ENCODE measurements at regions not wholly inside any gene's neighbourhood (a gene's known extent, or its start where the extent isn't known, plus 50 kb on each side); places are given as distances from the start of the nearest gene placed in this dataset.

DNA sequence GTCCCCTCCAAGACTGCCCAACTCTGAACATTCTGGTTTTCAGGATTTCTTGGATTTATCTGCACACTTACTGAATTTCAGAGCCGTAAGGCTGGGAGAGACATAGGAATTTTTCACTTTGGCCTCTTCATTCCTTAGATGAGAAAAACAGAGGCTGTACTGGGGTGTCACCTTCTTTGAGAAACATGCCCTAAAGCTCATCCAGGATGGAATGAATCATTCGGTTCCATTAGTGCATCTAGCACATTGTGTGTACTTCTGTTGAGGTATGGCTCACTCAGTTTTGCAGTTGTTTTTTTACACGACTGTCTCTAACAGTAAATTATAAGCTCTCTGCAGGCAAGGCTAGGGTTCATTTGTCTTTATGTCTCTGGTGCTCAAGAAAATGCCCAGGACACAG is 383.4 kb downstream of the GATA3 start:
- Mint-ChIP-seq H3K4me3 (peak overlapping the region in 2 of 4 donors; percentile 25 to 41), H3K27ac (peak overlapping the region in 1 of 3 donors; percentile 74), H3K27me3 (peaks cover 14% of the 10 kb centered on the region), H3K36me3 (no peaks in the 10 kb centered on the region), H3K9me3 (no peaks in the 10 kb centered on the region), H3K4me1 (peaks cover 10 to 28% (median 26%) of the 10 kb centered on the region in 4 donors)
- Histone ChIP-seq H3K27me3 (ENCODE audit: control insufficient read depth, insufficient read depth, low read length) (no peaks in the 10 kb centered on the region), H3K36me3 (ENCODE audit: control insufficient read depth, insufficient read depth, low read length) (no peaks in the 10 kb centered on the region), H3K9me3 (ENCODE audit: control insufficient read depth in 2 of 2, low read length in 2 of 2) (no peaks in the 10 kb centered on the region), H3K27ac (ENCODE audit: insufficient read depth, low read length, poor library complexity, severe bottlenecking) (no peak overlapping the region), H3K4me3 (ENCODE audit: low read depth, low read length) (peak overlapping the region; percentile 23), H3K4me1 (ENCODE audit: control insufficient read depth, insufficient read depth, low read length, poor library complexity, severe bottlenecking) (peaks cover 21% of the 10 kb centered on the region)
- DNase-seq: no peak
- ATAC-seq (ENCODE audit: low read depth in 2 of 2): no peak

DNA sequence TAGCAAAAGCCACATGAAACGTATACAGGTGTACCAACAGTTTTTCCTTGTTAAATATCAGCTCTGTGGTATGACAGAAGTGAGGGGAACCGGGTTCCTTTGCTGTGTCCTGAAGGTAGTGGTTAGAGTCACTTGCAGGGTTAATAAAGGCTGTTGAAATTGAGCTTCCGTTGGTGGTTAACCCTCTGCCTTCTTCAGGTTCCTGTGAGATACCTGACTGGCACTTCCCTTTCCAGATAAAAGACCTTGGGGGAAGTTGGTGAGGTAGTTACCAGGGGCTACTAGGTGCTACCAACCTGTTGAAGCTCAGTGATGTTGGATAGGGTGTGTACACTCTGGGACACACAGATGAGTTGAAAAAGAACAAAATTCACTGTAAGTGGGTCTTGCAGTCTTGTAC is 384.1 kb downstream of the GATA3 start:
- H3K4me1 Mint-ChIP-seq: peaks cover 10 to 28% (median 26%) of the 10 kb centered on the region in 4 donors
- peak overlapping the region; percentile 23 for H3K4me3 ChIP-seq (ENCODE audit: low read depth, low read length)
- no peaks in the 10 kb centered on the region for H3K27me3 ChIP-seq (ENCODE audit: control insufficient read depth, insufficient read depth, low read length)
- DNase-seq (peak in 2 of 3 donors; percentile 37 to 71), ATAC-seq (ENCODE audit: low read depth in 2 of 2) (peak; percentile 68 to 69)
- no peak overlapping the region for H3K27ac ChIP-seq (ENCODE audit: insufficient read depth, low read length, poor library complexity, severe bottlenecking)
- H3K36me3 Mint-ChIP-seq: no peaks in the 10 kb centered on the region
- H3K9me3 Mint-ChIP-seq: no peaks in the 10 kb centered on the region
- H3K4me3 Mint-ChIP-seq: peak overlapping the region in 3 of 4 donors; percentile 12 to 41 (median 25)
- H3K9me3 ChIP-seq (ENCODE audit: control insufficient read depth in 2 of 2, low read length in 2 of 2): no peaks in the 10 kb centered on the region
- H3K36me3 ChIP-seq (ENCODE audit: control insufficient read depth, insufficient read depth, low read length): no peaks in the 10 kb centered on the region
- peaks cover 21% of the 10 kb centered on the region for H3K4me1 ChIP-seq (ENCODE audit: control insufficient read depth, insufficient read depth, low read length, poor library complexity, severe bottlenecking)
- H3K27ac Mint-ChIP-seq: peak overlapping the region; percentile 28 to 74 (median 67)
- peaks cover 17% of the 10 kb centered on the region for H3K27me3 Mint-ChIP-seq

DNA sequence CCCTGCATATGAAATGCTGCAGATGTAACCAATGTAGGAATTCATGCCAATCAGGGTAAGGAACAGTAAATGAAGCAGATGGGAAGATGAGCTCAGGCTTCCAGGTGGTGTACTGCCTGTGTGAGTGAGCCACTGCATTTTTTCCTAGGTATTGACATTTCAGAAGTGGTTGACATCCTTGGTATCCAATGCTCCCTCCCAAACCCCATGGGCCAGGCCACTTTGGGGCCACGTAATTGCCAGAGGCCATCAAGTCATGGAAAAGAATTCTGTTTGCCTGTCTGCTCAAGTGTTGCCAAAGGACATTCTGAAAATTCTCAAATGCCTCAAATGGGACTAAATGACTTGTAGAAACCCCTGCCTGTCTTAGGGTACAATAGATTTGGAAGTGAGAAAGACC is 384.6 kb downstream of the GATA3 start:
- Histone ChIP-seq H3K4me1 (ENCODE audit: control insufficient read depth, insufficient read depth, low read length, poor library complexity, severe bottlenecking) (peaks cover 21% of the 10 kb centered on the region), H3K4me3 (ENCODE audit: low read depth, low read length) (no peak overlapping the region), H3K9me3 (ENCODE audit: control insufficient read depth in 2 of 2, low read length in 2 of 2) (no peaks in the 10 kb centered on the region), H3K27ac (ENCODE audit: insufficient read depth, low read length, poor library complexity, severe bottlenecking) (no peak overlapping the region), H3K36me3 (ENCODE audit: control insufficient read depth, insufficient read depth, low read length) (no peaks in the 10 kb centered on the region), H3K27me3 (ENCODE audit: control insufficient read depth, insufficient read depth, low read length) (no peaks in the 10 kb centered on the region)
- Mint-ChIP-seq H3K4me3 (peak overlapping the region in 1 of 4 donors; percentile 25), H3K9me3 (no peaks in the 10 kb centered on the region), H3K27me3 (peaks cover 18% of the 10 kb centered on the region), H3K27ac (peak overlapping the region; percentile 28 to 74 (median 67)), H3K4me1 (peaks cover 10 to 29% (median 28%) of the 10 kb centered on the region in 4 donors), H3K36me3 (no peaks in the 10 kb centered on the region)
- DNase-seq (no peak), ATAC-seq (ENCODE audit: low read depth in 2 of 2) (no peak)

GRCh38 chr10:8444630-8445029 is 390.1 kb downstream of the GATA3 start:
- Mint-ChIP-seq H3K9me3 (no peaks in the 10 kb centered on the region), H3K4me1 (peaks cover 0 to 11% (median 5%) of the 10 kb centered on the region in 4 donors), H3K27me3 (peaks cover 11% of the 10 kb centered on the region), H3K36me3 (no peaks in the 10 kb centered on the region), H3K4me3 (no peak overlapping the region), H3K27ac (no peak overlapping the region)
- Histone ChIP-seq H3K4me1 (ENCODE audit: control insufficient read depth, insufficient read depth, low read length, poor library complexity, severe bottlenecking) (no peaks in the 10 kb centered on the region), H3K27me3 (ENCODE audit: control insufficient read depth, insufficient read depth, low read length) (no peaks in the 10 kb centered on the region), H3K4me3 (ENCODE audit: low read depth, low read length) (no peak overlapping the region), H3K27ac (ENCODE audit: insufficient read depth, low read length, poor library complexity, severe bottlenecking) (no peak overlapping the region), H3K36me3 (ENCODE audit: control insufficient read depth, insufficient read depth, low read length) (no peaks in the 10 kb centered on the region), H3K9me3 (ENCODE audit: control insufficient read depth in 2 of 2, low read length in 2 of 2) (no peaks in the 10 kb centered on the region)
- ATAC-seq (ENCODE audit: low read depth in 2 of 2): peak; percentile 64 to 73
- DNase-seq: peak in 2 of 3 donors; percentile 22 to 41

GRCh38 chr10:8445353-8445752 is 390.9 kb downstream of the GATA3 start:
- no peaks in the 10 kb centered on the region for H3K36me3 Mint-ChIP-seq
- Histone ChIP-seq H3K27me3 (ENCODE audit: control insufficient read depth, insufficient read depth, low read length) (no peaks in the 10 kb centered on the region), H3K36me3 (ENCODE audit: control insufficient read depth, insufficient read depth, low read length) (no peaks in the 10 kb centered on the region), H3K9me3 (ENCODE audit: control insufficient read depth in 2 of 2, low read length in 2 of 2) (no peaks in the 10 kb centered on the region), H3K27ac (ENCODE audit: insufficient read depth, low read length, poor library complexity, severe bottlenecking) (no peak overlapping the region), H3K4me3 (ENCODE audit: low read depth, low read length) (no peak overlapping the region), H3K4me1 (ENCODE audit: control insufficient read depth, insufficient read depth, low read length, poor library complexity, severe bottlenecking) (no peaks in the 10 kb centered on the region)
- H3K27me3 Mint-ChIP-seq: peaks cover 9% of the 10 kb centered on the region
- DNase-seq: no peak
- H3K4me3 Mint-ChIP-seq: no peak overlapping the region
- H3K9me3 Mint-ChIP-seq: no peaks in the 10 kb centered on the region
- peaks cover 0 to 11% (median 5%) of the 10 kb centered on the region in 4 donors for H3K4me1 Mint-ChIP-seq
- ATAC-seq (ENCODE audit: low read depth in 2 of 2): no peak
- H3K27ac Mint-ChIP-seq: no peak overlapping the region

DNA sequence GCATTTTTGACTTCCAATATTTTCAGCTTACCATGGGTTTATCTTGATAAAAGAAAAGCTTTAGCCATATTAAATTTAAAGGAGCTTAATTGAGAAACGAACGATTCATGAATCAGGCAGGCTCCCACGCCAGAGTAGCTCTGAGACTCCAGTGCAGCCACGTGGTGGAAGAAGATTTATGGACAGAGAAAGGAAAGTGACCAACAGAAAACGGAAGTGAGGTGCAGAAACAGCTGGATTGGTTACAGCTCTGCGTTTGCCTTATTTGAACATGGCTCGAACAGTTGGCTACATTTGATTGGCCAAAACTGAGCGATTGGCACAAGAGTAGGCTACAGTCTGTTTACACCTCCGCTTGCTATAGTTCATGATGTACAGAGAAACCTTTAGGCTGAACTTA is 395.4 kb downstream of the GATA3 start:
- Histone ChIP-seq H3K36me3 (ENCODE audit: control insufficient read depth, insufficient read depth, low read length) (no peaks in the 10 kb centered on the region), H3K27ac (ENCODE audit: insufficient read depth, low read length, poor library complexity, severe bottlenecking) (no peak overlapping the region), H3K9me3 (ENCODE audit: control insufficient read depth in 2 of 2, low read length in 2 of 2) (no peaks in the 10 kb centered on the region), H3K4me1 (ENCODE audit: control insufficient read depth, insufficient read depth, low read length, poor library complexity, severe bottlenecking) (no peaks in the 10 kb centered on the region), H3K4me3 (ENCODE audit: low read depth, low read length) (no peak overlapping the region), H3K27me3 (ENCODE audit: control insufficient read depth, insufficient read depth, low read length) (no peaks in the 10 kb centered on the region)
- Mint-ChIP-seq H3K27ac (no peak overlapping the region), H3K4me1 (peaks cover 0 to 6% (median 3%) of the 10 kb centered on the region in 4 donors), H3K9me3 (peaks cover 0 to 2% (median 0%) of the 10 kb centered on the region in 7 donors), H3K36me3 (no peaks in the 10 kb centered on the region), H3K27me3 (peaks cover 12% of the 10 kb centered on the region), H3K4me3 (no peak overlapping the region)
- DNase-seq (no peak), ATAC-seq (ENCODE audit: low read depth in 2 of 2) (no peak)

DNA sequence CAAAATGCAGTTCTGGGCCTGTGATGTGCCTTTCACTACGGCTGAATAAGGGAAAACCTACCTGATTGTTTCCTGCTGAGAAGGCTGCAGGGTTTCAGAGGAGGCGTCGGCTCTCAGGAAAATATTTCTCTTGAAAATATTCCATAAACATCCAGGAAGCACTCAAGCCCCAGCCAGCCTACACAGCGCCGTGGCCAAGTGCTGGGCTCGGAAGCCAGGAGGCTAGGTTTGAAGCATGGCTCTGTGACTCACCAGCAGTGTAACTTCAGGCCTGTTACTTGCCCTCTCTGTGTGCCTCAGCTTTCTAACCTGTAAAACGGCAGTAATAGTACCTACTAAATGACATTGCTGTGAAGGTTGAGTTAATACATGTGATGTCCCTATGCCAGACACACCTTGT is 399.1 kb downstream of the GATA3 start:
- no peak overlapping the region for H3K27ac ChIP-seq (ENCODE audit: insufficient read depth, low read length, poor library complexity, severe bottlenecking)
- no peaks in the 10 kb centered on the region for H3K9me3 ChIP-seq (ENCODE audit: control insufficient read depth in 2 of 2, low read length in 2 of 2)
- Mint-ChIP-seq H3K4me3 (no peak overlapping the region), H3K36me3 (no peaks in the 10 kb centered on the region), H3K9me3 (peaks cover 0 to 2% (median 0%) of the 10 kb centered on the region in 7 donors), H3K4me1 (peaks cover 0 to 6% (median 5%) of the 10 kb centered on the region in 4 donors), H3K27me3 (peaks cover 23% of the 10 kb centered on the region), H3K27ac (no peak overlapping the region)
- H3K4me1 ChIP-seq (ENCODE audit: control insufficient read depth, insufficient read depth, low read length, poor library complexity, severe bottlenecking): no peaks in the 10 kb centered on the region
- H3K27me3 ChIP-seq (ENCODE audit: control insufficient read depth, insufficient read depth, low read length): no peaks in the 10 kb centered on the region
- H3K4me3 ChIP-seq (ENCODE audit: low read depth, low read length): no peak overlapping the region
- no peak for ATAC-seq (ENCODE audit: low read depth in 2 of 2)
- DNase-seq: no peak
- H3K36me3 ChIP-seq (ENCODE audit: control insufficient read depth, insufficient read depth, low read length): no peaks in the 10 kb centered on the region

DNA sequence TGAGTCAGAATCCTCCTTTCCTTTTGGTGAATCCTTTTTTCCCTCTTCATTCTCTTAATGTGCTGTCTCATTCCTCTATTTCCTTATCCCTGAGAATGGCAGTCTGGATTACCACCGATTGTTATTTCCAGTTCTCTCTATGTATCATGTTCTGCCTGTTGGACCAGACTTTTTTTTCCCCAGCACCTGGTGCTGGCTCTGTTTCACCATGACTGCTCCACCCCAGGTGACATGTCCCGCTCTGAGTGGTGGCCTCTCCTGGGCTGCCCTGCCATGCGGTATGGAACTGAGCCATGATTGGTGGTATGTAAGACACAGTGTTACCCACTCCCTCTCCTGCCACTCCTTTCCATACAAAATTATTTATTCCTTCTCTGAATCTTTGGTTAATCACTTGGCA is 399.9 kb downstream of the GATA3 start:
- no peak overlapping the region for H3K27ac ChIP-seq (ENCODE audit: insufficient read depth, low read length, poor library complexity, severe bottlenecking)
- no peaks in the 10 kb centered on the region for H3K36me3 ChIP-seq (ENCODE audit: control insufficient read depth, insufficient read depth, low read length)
- Mint-ChIP-seq H3K27me3 (peaks cover 23% of the 10 kb centered on the region), H3K9me3 (peaks cover 0 to 2% (median 0%) of the 10 kb centered on the region in 7 donors), H3K36me3 (no peaks in the 10 kb centered on the region), H3K4me1 (peaks cover 0 to 6% (median 5%) of the 10 kb centered on the region in 4 donors), H3K27ac (peak overlapping the region in 2 of 3 donors; percentile 13 to 27), H3K4me3 (no peak overlapping the region)
- H3K9me3 ChIP-seq (ENCODE audit: control insufficient read depth in 2 of 2, low read length in 2 of 2): no peaks in the 10 kb centered on the region
- no peaks in the 10 kb centered on the region for H3K27me3 ChIP-seq (ENCODE audit: control insufficient read depth, insufficient read depth, low read length)
- no peaks in the 10 kb centered on the region for H3K4me1 ChIP-seq (ENCODE audit: control insufficient read depth, insufficient read depth, low read length, poor library complexity, severe bottlenecking)
- ATAC-seq (ENCODE audit: low read depth in 2 of 2) (no peak), DNase-seq (no peak)
- H3K4me3 ChIP-seq (ENCODE audit: low read depth, low read length): no peak overlapping the region
